ENCODE measurements at regions not wholly inside any gene's neighbourhood (a gene's known extent, or its start where the extent isn't known, plus 50 kb on each side); places are given as distances from the start of the nearest gene placed in this dataset.

DNA sequence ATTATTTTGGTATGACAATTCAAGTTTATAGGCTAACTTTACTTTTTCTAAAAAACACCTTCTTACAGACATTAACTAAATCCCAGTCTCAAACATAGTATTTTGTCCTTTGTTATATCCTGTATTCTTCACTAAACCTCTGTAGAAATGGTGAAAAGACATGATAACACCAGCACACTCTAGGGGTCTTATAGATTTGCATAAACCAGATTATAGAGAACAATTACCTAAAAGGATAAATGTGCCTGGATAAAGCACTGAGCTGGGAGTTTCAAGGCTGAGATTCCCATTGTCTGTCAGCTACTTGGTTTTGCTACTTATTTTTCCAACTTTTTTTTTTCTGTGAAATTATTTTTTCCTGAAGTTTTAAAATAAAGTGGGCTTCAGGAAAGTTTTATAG is 1288.6 kb upstream of the TMPRSS15 start:
- TF ChIP-seq POLR2A (IDR thresholded peaks at IDR 0.05; ENCODE audit: low read length) (no peak), GATA1 (IDR thresholded peaks at IDR 0.05; ENCODE audit: low read depth, low read length) (no peak)
